HG03045 (cell line): ENCODE measurements at regions not wholly inside any gene's neighbourhood (a gene's known extent, or its start where the extent isn't known, plus 50 kb on each side); places are given as distances from the start of the nearest gene placed in this dataset.
"Not testable (repeated sequence)": the region's sequence is repeated elsewhere in the genome, so short reads cannot be mapped to it uniquely, and the experiment has no call there.

ENCODE experiments used
- ATAC-seq: cut with Tn5 transposase; IDR thresholded peaks from one replicate; pipeline ENCODE4 v1.9.1; 2021; ENCODE audit warnings: mild to moderate bottlenecking, moderate library complexity; ENCODE audit not compliant: unreplicated experiment

DNA sequence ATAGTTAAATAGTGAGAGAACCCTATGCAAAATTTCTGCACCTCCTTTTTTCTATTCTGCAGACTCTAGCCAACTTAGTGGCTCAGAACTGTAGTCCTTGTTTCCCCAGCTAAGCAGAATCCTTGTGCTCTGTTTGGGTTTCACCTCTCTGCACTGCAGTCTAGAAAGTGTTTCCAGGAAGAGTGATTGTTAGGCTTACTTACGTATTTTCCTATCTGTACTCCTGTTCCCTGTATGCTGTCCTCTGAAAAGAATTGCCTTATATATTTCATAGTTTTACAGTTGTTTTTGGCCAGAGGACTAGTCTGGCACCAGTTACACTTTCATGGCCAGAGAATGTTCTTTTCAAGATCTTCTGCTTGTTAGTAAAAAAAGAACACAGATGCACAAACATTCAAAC lies 154.6 kb upstream of the POT1 start:
- no peak for ATAC-seq

GRCh38 chr7:125074141-125074540 lies 144.5 kb upstream of the POT1 start:
- ATAC-seq: no peak

- no peak for ATAC-seq
These were observed 135.9 kb upstream of the POT1 start for GRCh38 chr7:125065546-125065945.

GRCh38 chr7:125065001-125065400 lies 135.4 kb upstream of the POT1 start:
- no peak for ATAC-seq

GRCh38 chr7:125061776-125062397 lies 132.3 kb upstream of the POT1 start:
- peak; percentile 70 for ATAC-seq

DNA sequence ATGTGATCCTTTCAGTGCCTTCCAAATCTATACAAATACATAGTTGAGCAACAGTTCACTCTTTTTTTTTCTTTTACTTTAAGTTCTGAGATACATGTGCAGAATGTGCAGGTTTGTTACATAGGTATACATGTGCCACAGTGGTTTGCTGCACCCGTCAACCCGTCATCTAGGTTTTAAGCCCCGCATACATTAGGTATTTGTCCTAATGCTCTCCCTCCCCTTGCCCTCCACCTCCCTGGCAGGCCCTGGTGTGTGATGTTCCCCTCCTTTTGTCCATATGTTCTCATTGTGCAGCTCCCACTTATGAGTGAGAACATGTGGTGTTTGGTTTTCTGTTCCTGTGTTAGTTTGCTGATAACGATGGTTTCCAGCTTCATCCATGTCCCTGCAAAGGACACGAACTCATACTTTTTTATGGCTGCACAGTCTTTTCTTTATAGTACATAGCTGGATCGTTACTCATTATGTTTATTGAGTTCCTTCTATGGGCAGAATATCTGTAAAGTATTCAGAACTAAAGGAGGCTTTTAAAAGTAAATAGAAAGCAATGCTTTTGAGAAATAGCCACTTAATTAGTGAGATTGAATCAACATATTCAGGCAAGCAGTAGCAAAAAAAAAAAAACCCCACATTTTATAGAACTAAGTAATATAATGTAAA lies 131.6 kb upstream of the POT1 start:
- not testable (repeated sequence) for ATAC-seq

DNA sequence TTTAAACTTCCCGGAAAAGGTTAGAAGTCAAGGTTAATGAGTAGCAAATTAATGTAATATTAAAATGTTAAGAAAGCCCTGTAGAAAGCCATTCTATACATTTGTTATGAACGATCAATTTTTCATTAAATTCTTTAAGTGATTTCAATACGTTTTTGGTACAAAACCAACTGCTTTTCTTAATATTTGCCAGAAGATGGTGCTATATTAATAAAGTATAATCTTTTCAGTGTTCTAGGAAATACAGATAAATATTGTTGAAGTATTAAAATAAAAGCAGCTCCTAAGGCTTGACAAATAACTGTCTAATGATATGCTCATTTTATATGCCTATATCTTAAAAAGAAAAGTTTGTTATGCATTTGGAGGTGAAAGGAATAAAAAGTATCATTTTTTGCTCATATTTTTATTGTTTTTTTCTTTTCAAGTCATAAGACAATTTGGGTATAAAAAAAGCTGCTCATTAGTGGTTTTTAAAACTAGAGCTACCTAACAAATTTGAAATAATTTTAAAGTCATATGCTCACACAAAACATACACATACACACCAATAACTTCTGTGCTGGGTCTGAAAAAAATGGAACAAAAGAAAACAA lies 130.3 kb upstream of the POT1 start:
- no peak for ATAC-seq

GRCh38 chr7:125057963-125058362 lies 128.3 kb upstream of the POT1 start:
- no peak for ATAC-seq

- ATAC-seq: no peak
These were observed 125.8 kb upstream of the POT1 start for GRCh38 chr7:125055376-125055775.

- no peak for ATAC-seq
These were observed 117.1 kb upstream of the POT1 start for GRCh38 chr7:125046767-125047166.

GRCh38 chr7:125033506-125033905 lies 103.9 kb upstream of the POT1 start:
- no peak for ATAC-seq

DNA sequence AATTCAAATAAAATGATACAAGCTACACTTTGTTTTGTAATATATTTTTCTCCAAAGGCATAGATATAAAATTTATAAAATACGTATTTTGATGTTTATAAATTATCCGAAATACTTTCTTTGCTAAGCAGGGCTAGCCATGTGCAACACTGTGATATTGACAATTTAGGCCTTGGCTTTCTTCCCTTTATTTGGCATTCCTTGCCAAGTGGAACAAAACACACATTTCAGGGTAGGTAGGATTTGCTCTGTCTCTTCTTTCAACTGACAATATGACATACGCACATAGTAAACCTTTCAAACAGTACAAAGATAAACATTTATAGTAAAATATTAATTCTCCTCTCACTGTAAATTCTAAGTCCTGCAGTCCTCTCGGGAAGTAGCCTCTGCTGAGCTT lies 103.3 kb upstream of the POT1 start:
- ATAC-seq: no peak

DNA sequence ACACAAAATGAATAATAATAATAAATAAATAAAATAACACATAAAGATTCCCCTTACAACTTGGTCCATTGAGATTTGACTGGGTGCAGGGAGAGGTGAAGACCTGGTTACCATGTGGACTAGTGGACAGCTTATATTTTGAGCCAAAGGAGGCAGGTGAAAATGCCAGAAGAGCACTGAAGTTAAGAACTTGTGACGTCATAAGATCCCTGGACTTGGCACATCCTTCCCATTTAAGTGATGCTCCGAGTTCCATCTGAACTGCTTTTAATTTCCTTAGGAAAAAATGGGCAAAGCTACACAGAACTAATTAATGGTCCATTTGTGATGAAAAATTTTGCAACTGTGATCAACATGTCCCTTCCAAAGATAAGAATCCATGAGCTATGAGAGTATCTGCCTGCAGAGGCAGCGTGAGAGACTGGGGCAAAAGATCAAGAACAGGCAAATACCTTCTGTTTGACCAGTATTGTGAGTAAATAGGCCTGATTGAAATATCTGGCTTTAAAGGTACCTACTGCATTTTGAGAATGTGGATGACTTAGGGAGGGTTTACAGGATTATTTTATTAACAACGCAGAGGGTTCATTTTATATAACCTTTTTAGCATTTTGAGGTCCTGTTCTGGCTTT lies 101.2 kb upstream of the POT1 start:
- no peak for ATAC-seq

DNA sequence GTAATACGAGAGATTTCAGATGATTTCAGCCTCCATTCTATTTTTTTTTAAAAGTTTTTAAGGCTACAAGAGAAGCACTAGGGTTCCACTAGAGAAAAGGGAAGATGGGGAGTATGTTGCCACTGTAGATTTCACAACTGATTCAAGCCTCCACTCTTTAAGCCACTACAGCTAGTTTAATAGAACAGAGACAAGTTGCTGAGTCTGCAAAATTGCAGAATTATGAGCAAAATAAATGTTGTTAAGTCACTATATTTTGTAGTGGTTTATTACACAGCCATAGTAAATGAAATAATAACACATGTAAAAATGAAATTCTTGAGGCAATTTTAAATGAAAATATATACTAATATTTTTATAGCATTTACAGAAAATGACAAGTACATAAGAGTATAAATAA lies 96.0 kb upstream of the POT1 start:
- ATAC-seq: no peak

GRCh38 chr7:125020801-125021200 lies 91.2 kb upstream of the POT1 start:
- ATAC-seq: no peak

- ATAC-seq: no peak
These were observed 80.9 kb upstream of the POT1 start for GRCh38 chr7:125010540-125010939.

GRCh38 chr7:124996778-124997177 lies 67.2 kb upstream of the POT1 start:
- ATAC-seq: no peak

DNA sequence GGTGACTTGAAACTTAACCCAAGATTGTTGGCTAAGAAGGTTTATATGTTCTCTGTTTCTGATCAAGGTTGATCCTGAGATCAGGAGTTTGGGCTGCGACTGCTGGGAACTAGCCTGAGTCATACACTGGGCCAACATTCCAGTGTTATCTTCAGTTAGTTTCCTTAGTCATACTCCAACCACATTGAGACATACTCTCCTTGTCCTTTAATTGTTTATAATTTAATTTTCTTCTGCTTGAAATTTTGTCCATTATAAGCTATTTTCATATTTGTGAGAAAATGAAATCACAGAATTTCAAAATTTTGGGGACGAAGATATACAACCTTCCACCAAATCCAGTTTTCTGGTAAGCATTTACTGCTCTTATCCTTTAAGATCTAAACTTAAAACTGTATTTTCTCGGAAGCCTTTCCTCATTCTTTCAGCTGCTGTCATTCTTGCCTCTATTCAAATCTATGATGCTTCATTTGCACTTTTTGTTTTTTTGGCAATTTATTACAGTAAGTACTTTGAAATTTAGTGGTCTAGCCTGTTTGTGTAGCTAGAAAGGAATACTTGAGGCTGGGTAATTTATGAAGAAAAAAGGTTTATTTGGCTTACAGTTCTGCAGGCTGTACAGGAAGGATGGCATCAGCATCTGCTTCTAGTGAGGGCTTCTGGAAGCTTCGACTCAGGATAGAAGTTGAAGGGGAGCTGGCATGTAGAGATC lies 63.4 kb upstream of the POT1 start:
- ATAC-seq: no peak

DNA sequence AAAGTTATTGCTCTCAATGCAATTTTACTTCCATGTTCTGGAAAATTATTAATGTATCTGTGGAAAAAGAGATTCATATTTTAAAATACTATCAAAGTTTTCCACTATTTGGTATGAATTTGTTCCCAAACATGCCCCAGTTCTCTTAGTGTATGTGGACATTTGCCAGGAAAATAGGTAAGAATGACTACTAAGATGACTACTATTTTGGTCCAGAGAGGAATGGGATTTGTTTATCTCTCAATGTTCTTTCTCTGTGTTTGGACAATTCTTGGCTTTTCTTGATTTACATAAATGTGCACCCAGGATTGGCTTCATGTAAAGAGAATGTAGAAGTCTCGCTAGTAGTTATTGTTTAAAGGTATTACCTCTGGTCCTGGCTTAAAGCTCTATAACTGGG lies 60.3 kb upstream of the POT1 start:
- ATAC-seq: no peak
